ENCODE measurements at regions not wholly inside any gene's neighbourhood (a gene's known extent, or its start where the extent isn't known, plus 50 kb on each side); places are given as distances from the start of the nearest gene placed in this dataset.

GRCh38 chr3:22141769-22142168 lies 390.8 kb upstream of the ZNF385D start:
- DNase-seq (no peak), ATAC-seq (ENCODE audit: low FRiP score) (no peak)
- intact Hi-C loops (cut with DNase I), result no loop called here
- H3K4me1 ChIP-seq (ENCODE audit: control insufficient read depth in 1 of 2, insufficient read depth in 2 of 2, low read length in 2 of 2), result no peaks in the 10 kb centered on the region
- H3K27me3 ChIP-seq (ENCODE audit: control insufficient read depth in 1 of 2, insufficient read depth in 2 of 2, low read length in 1 of 2), result no peaks in the 10 kb centered on the region
- H3K4me3 ChIP-seq (ENCODE audit: low read length in 2 of 2), result no peak overlapping the region
- H3K9me3 ChIP-seq (ENCODE audit: control insufficient read depth, low read length), result no peaks in the 10 kb centered on the region
- H3K36me3 ChIP-seq (ENCODE audit: control insufficient read depth in 1 of 2, insufficient read depth in 2 of 2, low read length in 1 of 2), result no peaks in the 10 kb centered on the region
- 72 to 79% methylated on average over 2 of the region's 2 CpGs for WGBS, 2 donors
- no peak overlapping the region for H3K27ac ChIP-seq (ENCODE audit: low read depth in 1 of 2, low read length in 2 of 2)

GRCh38 chr3:22147161-22147560 lies 396.2 kb upstream of the ZNF385D start:
- ATAC-seq (ENCODE audit: low FRiP score), result no peak

GRCh38 chr3:22156868-22157267 lies 405.9 kb upstream of the ZNF385D start:
- DNase-seq (no peak), ATAC-seq (ENCODE audit: low FRiP score) (no peak)
- Histone ChIP-seq H3K4me1 (ENCODE audit: control insufficient read depth in 1 of 2, insufficient read depth in 2 of 2, low read length in 2 of 2) (peaks cover 0 to 1% of the 10 kb centered on the region in 2 donors), H3K4me3 (ENCODE audit: low read length in 2 of 2) (no peak overlapping the region), H3K27me3 (ENCODE audit: control insufficient read depth in 1 of 2, insufficient read depth in 2 of 2, low read length in 1 of 2) (no peaks in the 10 kb centered on the region), H3K9me3 (ENCODE audit: control insufficient read depth, low read length) (no peaks in the 10 kb centered on the region), H3K27ac (ENCODE audit: low read depth in 1 of 2, low read length in 2 of 2) (no peak overlapping the region), H3K36me3 (ENCODE audit: control insufficient read depth in 1 of 2, insufficient read depth in 2 of 2, low read length in 1 of 2) (no peaks in the 10 kb centered on the region)
- intact Hi-C loops (cut with DNase I), result no loop called here
- 90 to 98% methylated on average over 2 of the region's 2 CpGs for WGBS, 2 donors

More at GRCh38 chr3:22147161-22147560, 396.2 kb upstream of the ZNF385D start:
- no peaks in the 10 kb centered on the region for H3K36me3 ChIP-seq (ENCODE audit: control insufficient read depth in 1 of 2, insufficient read depth in 2 of 2, low read length in 1 of 2)
- H3K27me3 ChIP-seq (ENCODE audit: control insufficient read depth in 1 of 2, insufficient read depth in 2 of 2, low read length in 1 of 2), result no peaks in the 10 kb centered on the region
- 80 to 88% methylated on average over 3 of the region's 3 CpGs for WGBS, 2 donors
- H3K4me3 ChIP-seq (ENCODE audit: low read length in 2 of 2), result no peak overlapping the region
- no peak for DNase-seq
- H3K9me3 ChIP-seq (ENCODE audit: control insufficient read depth, low read length), result no peaks in the 10 kb centered on the region
- intact Hi-C loops (cut with DNase I), result no loop called here
- H3K4me1 ChIP-seq (ENCODE audit: control insufficient read depth in 1 of 2, insufficient read depth in 2 of 2, low read length in 2 of 2), result no peaks in the 10 kb centered on the region
- no peak overlapping the region for H3K27ac ChIP-seq (ENCODE audit: low read depth in 1 of 2, low read length in 2 of 2)

- H3K9me3 ChIP-seq (ENCODE audit: control insufficient read depth, low read length), result no peaks in the 10 kb centered on the region
- no peak overlapping the region for H3K27ac ChIP-seq (ENCODE audit: low read depth in 1 of 2, low read length in 2 of 2)
- H3K4me1 ChIP-seq (ENCODE audit: control insufficient read depth in 1 of 2, insufficient read depth in 2 of 2, low read length in 2 of 2), result peaks cover 0 to 1% of the 10 kb centered on the region in 2 donors
- H3K36me3 ChIP-seq (ENCODE audit: control insufficient read depth in 1 of 2, insufficient read depth in 2 of 2, low read length in 1 of 2), result no peaks in the 10 kb centered on the region
- intact Hi-C loops (cut with DNase I), result no loop called here
- H3K4me3 ChIP-seq (ENCODE audit: low read length in 2 of 2), result no peak overlapping the region
- DNase-seq (no peak), ATAC-seq (ENCODE audit: low FRiP score) (no peak)
- 89 to 97% methylated on average over 4 of the region's 4 CpGs for WGBS, 2 donors
- H3K27me3 ChIP-seq (ENCODE audit: control insufficient read depth in 1 of 2, insufficient read depth in 2 of 2, low read length in 1 of 2), result no peaks in the 10 kb centered on the region
These were observed 406.8 kb upstream of the ZNF385D start for GRCh38 chr3:22157848-22158247.

GRCh38 chr3:22159004-22159695 lies 408.1 kb upstream of the ZNF385D start:
- H3K4me1 ChIP-seq (ENCODE audit: control insufficient read depth in 1 of 2, insufficient read depth in 2 of 2, low read length in 2 of 2), result peaks cover 0 to 1% of the 10 kb centered on the region in 2 donors
- intact Hi-C loops (cut with DNase I), result no loop called here
- 52 to 53% methylated on average over 5 of the region's 5 CpGs for WGBS, 2 donors
- no peaks in the 10 kb centered on the region for H3K27me3 ChIP-seq (ENCODE audit: control insufficient read depth in 1 of 2, insufficient read depth in 2 of 2, low read length in 1 of 2)
- no peaks in the 10 kb centered on the region for H3K36me3 ChIP-seq (ENCODE audit: control insufficient read depth in 1 of 2, insufficient read depth in 2 of 2, low read length in 1 of 2)
- ATAC-seq (ENCODE audit: low FRiP score), result no peak
- no peaks in the 10 kb centered on the region for H3K9me3 ChIP-seq (ENCODE audit: control insufficient read depth, low read length)
- no peak for DNase-seq
- no peak overlapping the region for H3K4me3 ChIP-seq (ENCODE audit: low read length in 2 of 2)
- no peak overlapping the region for H3K27ac ChIP-seq (ENCODE audit: low read depth in 1 of 2, low read length in 2 of 2)

GRCh38 chr3:22161315-22161714 lies 410.3 kb upstream of the ZNF385D start:
- Histone ChIP-seq H3K4me3 (ENCODE audit: low read length in 2 of 2) (no peak overlapping the region), H3K9me3 (ENCODE audit: control insufficient read depth, low read length) (no peaks in the 10 kb centered on the region), H3K27me3 (ENCODE audit: control insufficient read depth in 1 of 2, insufficient read depth in 2 of 2, low read length in 1 of 2) (no peaks in the 10 kb centered on the region), H3K4me1 (ENCODE audit: control insufficient read depth in 1 of 2, insufficient read depth in 2 of 2, low read length in 2 of 2) (no peaks in the 10 kb centered on the region), H3K36me3 (ENCODE audit: control insufficient read depth in 1 of 2, insufficient read depth in 2 of 2, low read length in 1 of 2) (no peaks in the 10 kb centered on the region), H3K27ac (ENCODE audit: low read depth in 1 of 2, low read length in 2 of 2) (no peak overlapping the region)
- intact Hi-C loops (cut with DNase I), result no loop called here
- DNase-seq (no peak), ATAC-seq (ENCODE audit: low FRiP score) (no peak)

GRCh38 chr3:22170370-22170769 lies 419.4 kb upstream of the ZNF385D start:
- no peak overlapping the region for H3K27ac ChIP-seq (ENCODE audit: low read depth in 1 of 2, low read length in 2 of 2)
- ATAC-seq (ENCODE audit: low FRiP score) (no peak), DNase-seq (no peak)
- WGBS, 2 donors, result 40 to 60% methylated on average over 1 of the region's 1 CpG
- H3K36me3 ChIP-seq (ENCODE audit: control insufficient read depth in 1 of 2, insufficient read depth in 2 of 2, low read length in 1 of 2), result no peaks in the 10 kb centered on the region
- no peaks in the 10 kb centered on the region for H3K4me1 ChIP-seq (ENCODE audit: control insufficient read depth in 1 of 2, insufficient read depth in 2 of 2, low read length in 2 of 2)
- H3K9me3 ChIP-seq (ENCODE audit: control insufficient read depth, low read length), result peaks cover 2% of the 10 kb centered on the region
- H3K27me3 ChIP-seq (ENCODE audit: control insufficient read depth in 1 of 2, insufficient read depth in 2 of 2, low read length in 1 of 2), result no peaks in the 10 kb centered on the region
- intact Hi-C loops (cut with DNase I), result no loop called here
- H3K4me3 ChIP-seq (ENCODE audit: low read length in 2 of 2), result no peak overlapping the region

GRCh38 chr3:22172964-22173363 lies 422.0 kb upstream of the ZNF385D start:
- Histone ChIP-seq H3K4me3 (ENCODE audit: low read length in 2 of 2) (no peak overlapping the region), H3K9me3 (ENCODE audit: control insufficient read depth, low read length) (no peaks in the 10 kb centered on the region), H3K36me3 (ENCODE audit: control insufficient read depth in 1 of 2, insufficient read depth in 2 of 2, low read length in 1 of 2) (no peaks in the 10 kb centered on the region), H3K4me1 (ENCODE audit: control insufficient read depth in 1 of 2, insufficient read depth in 2 of 2, low read length in 2 of 2) (no peaks in the 10 kb centered on the region), H3K27ac (ENCODE audit: low read depth in 1 of 2, low read length in 2 of 2) (no peak overlapping the region), H3K27me3 (ENCODE audit: control insufficient read depth in 1 of 2, insufficient read depth in 2 of 2, low read length in 1 of 2) (no peaks in the 10 kb centered on the region)
- ATAC-seq (ENCODE audit: low FRiP score) (no peak), DNase-seq (no peak)
- 75 to 86% methylated on average over 4 of the region's 4 CpGs for WGBS, 2 donors
- intact Hi-C loops (cut with DNase I), result no loop called here

- H3K4me1 ChIP-seq (ENCODE audit: control insufficient read depth in 1 of 2, insufficient read depth in 2 of 2, low read length in 2 of 2), result no peaks in the 10 kb centered on the region
- no peak overlapping the region for H3K27ac ChIP-seq (ENCODE audit: low read depth in 1 of 2, low read length in 2 of 2)
- intact Hi-C loops (cut with DNase I), result no loop called here
- no peaks in the 10 kb centered on the region for H3K36me3 ChIP-seq (ENCODE audit: control insufficient read depth in 1 of 2, insufficient read depth in 2 of 2, low read length in 1 of 2)
- H3K4me3 ChIP-seq (ENCODE audit: low read length in 2 of 2), result no peak overlapping the region
- WGBS, 2 donors, result 22 to 38% methylated on average over 1 of the region's 1 CpG
- no peaks in the 10 kb centered on the region for H3K27me3 ChIP-seq (ENCODE audit: control insufficient read depth in 1 of 2, insufficient read depth in 2 of 2, low read length in 1 of 2)
- H3K9me3 ChIP-seq (ENCODE audit: control insufficient read depth, low read length), result no peaks in the 10 kb centered on the region
- no peak for ATAC-seq (ENCODE audit: low FRiP score)
- DNase-seq, result no peak
These were observed 424.9 kb upstream of the ZNF385D start for GRCh38 chr3:22175947-22176346.

All from aorta (tissue), 5 donors.